ENCODE measurements at regions not wholly inside any gene's neighbourhood (a gene's known extent, or its start where the extent isn't known, plus 50 kb on each side); places are given as distances from the start of the nearest gene placed in this dataset.

- intact Hi-C loops (cut with micrococcal nuclease) = no loop called here
- H3K36me3 ChIP-seq (replicated peaks in 1 of 2; ENCODE audit: control extremely low read depth in 1 of 2, control insufficient read depth in 1 of 2, extremely low read depth in 1 of 2, insufficient read depth in 2 of 2, low read length in 1 of 2) = no peaks in the 10 kb centered on the region
- no peak overlapping the region for H3K27ac ChIP-seq (ENCODE audit: low read length in 2 of 2)
- no CpG with 5 or more reads among the region's 3 CpGs for WGBS (ENCODE audit: insufficient coverage)
- no peak overlapping the region for H3K9ac ChIP-seq (ENCODE audit: low read length)
- Mint-ChIP-seq H3K27ac (no peak overlapping the region), H3K27me3 (no peaks in the 10 kb centered on the region), H3K4me1 (no peaks in the 10 kb centered on the region), H3K9me3 (ENCODE audit: insufficient read depth) (no peaks in the 10 kb centered on the region), H3K4me3 (no peak overlapping the region)
- no peak overlapping the region for H2AFZ ChIP-seq (ENCODE audit: insufficient read depth, low read depth, low read length, poor library complexity, severe bottlenecking)
- no peaks in the 10 kb centered on the region for H3K27me3 ChIP-seq (replicated peaks in 1 of 4; ENCODE audit: control extremely low read depth in 1 of 4, control insufficient read depth in 3 of 4, insufficient read depth in 4 of 4, low read length in 3 of 4)
- no peaks in the 10 kb centered on the region for H3K79me2 ChIP-seq (ENCODE audit: control insufficient read depth, insufficient read depth, low read length)
- no peaks in the 10 kb centered on the region for H4K20me1 ChIP-seq (ENCODE audit: control insufficient read depth, insufficient read depth, low read length, poor library complexity, severe bottlenecking)
- H3K4me3 ChIP-seq (ENCODE audit: control extremely low read depth in 1 of 5, extremely low read depth in 1 of 5, insufficient read depth in 1 of 5, low read depth in 2 of 5, low read length in 4 of 5) = no peak overlapping the region
- no peak for DNase-seq
- H3K4me1 ChIP-seq (ENCODE audit: control insufficient read depth in 2 of 2, insufficient read depth in 2 of 2, low read length in 2 of 2) = no peaks in the 10 kb centered on the region
- TF ChIP-seq, protein P1, sequence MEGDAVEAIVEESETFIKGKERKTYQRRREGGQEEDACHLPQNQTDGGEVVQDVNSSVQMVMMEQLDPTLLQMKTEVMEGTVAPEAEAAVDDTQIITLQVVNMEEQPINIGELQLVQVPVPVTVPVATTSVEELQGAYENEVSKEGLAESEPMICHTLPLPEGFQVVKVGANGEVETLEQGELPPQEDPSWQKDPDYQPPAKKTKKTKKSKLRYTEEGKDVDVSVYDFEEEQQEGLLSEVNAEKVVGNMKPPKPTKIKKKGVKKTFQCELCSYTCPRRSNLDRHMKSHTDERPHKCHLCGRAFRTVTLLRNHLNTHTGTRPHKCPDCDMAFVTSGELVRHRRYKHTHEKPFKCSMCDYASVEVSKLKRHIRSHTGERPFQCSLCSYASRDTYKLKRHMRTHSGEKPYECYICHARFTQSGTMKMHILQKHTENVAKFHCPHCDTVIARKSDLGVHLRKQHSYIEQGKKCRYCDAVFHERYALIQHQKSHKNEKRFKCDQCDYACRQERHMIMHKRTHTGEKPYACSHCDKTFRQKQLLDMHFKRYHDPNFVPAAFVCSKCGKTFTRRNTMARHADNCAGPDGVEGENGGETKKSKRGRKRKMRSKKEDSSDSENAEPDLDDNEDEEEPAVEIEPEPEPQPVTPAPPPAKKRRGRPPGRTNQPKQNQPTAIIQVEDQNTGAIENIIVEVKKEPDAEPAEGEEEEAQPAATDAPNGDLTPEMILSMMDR (IDR thresholded peaks at IDR 0.05) = no peak
- no peaks in the 10 kb centered on the region for H3K9me3 ChIP-seq (ENCODE audit: control extremely low read depth in 1 of 3, control insufficient read depth in 2 of 3, insufficient read depth in 1 of 3, low read length in 2 of 3)
- ChIA-PET POLR2A (no interaction called here), CTCF (no interaction called here)
- no peak overlapping the region for H3K4me2 ChIP-seq (replicated peaks; ENCODE audit: low read depth, low read length, poor library complexity, severe bottlenecking)
- no peak for ATAC-seq (ENCODE audit: low read depth)
Observed at GRCh38 chr3:87076946-87077345, 86.0 kb upstream of the VGLL3 start.

DNA sequence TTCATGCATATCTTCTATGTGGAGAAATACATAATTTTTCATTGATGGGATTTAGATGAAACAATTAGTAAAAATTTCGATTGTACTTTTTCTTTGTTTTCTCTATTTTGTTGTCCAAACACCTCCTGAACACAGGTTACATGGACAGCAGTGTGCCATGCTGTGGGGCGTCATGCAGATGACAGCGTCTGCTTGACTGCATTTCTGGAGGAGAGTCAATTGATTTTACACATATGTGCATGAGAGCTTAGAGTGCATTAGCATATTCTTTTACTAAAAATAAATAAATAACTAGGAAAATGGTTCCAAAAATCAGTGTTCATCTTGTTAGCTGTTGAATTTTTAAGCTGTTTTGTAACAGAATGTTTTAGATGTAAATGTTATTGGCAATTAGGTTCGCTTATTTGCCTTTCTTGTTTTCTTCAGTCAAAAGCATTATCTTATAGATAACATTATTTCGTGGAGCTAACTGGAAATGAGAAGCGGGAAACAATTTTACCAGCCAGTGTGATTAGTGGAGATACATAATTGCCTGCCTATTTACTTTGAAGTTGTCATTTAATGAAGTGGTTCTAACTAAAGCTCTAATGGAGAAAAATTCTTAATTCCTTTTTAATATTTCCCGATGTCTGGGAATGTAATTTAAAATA, 82.7 kb upstream of the VGLL3 start:
- H3K4me1 Mint-ChIP-seq = no peaks in the 10 kb centered on the region
- H3K4me3 Mint-ChIP-seq = no peak overlapping the region
- H4K20me1 ChIP-seq (ENCODE audit: control insufficient read depth, insufficient read depth, low read length, poor library complexity, severe bottlenecking) = no peaks in the 10 kb centered on the region
- no peak for DNase-seq
- no peaks in the 10 kb centered on the region for H3K4me1 ChIP-seq (ENCODE audit: control insufficient read depth in 2 of 2, insufficient read depth in 2 of 2, low read length in 2 of 2)
- no peak overlapping the region for H3K4me3 ChIP-seq (ENCODE audit: control extremely low read depth in 1 of 5, extremely low read depth in 1 of 5, insufficient read depth in 1 of 5, low read depth in 2 of 5, low read length in 4 of 5)
- H3K79me2 ChIP-seq (ENCODE audit: control insufficient read depth, insufficient read depth, low read length) = no peaks in the 10 kb centered on the region
- H3K27ac ChIP-seq (ENCODE audit: low read length in 2 of 2) = no peak overlapping the region
- H3K27me3 ChIP-seq (replicated peaks in 1 of 4; ENCODE audit: control extremely low read depth in 1 of 4, control insufficient read depth in 3 of 4, insufficient read depth in 4 of 4, low read length in 3 of 4) = no peaks in the 10 kb centered on the region
- H3K4me2 ChIP-seq (replicated peaks; ENCODE audit: low read depth, low read length, poor library complexity, severe bottlenecking) = no peak overlapping the region
- no peak overlapping the region for H3K9ac ChIP-seq (ENCODE audit: low read length)
- no peaks in the 10 kb centered on the region for H3K36me3 ChIP-seq (replicated peaks in 1 of 2; ENCODE audit: control extremely low read depth in 1 of 2, control insufficient read depth in 1 of 2, extremely low read depth in 1 of 2, insufficient read depth in 2 of 2, low read length in 1 of 2)
- H2AFZ ChIP-seq (ENCODE audit: insufficient read depth, low read depth, low read length, poor library complexity, severe bottlenecking) = no peak overlapping the region
- H3K9me3 Mint-ChIP-seq (ENCODE audit: insufficient read depth) = no peaks in the 10 kb centered on the region
- TF ChIP-seq, protein P1 (IDR thresholded peaks at IDR 0.05) = no peak
- TF ChIP-seq EZH2 (IDR thresholded peaks at IDR 0.05; ENCODE audit: borderline replicate concordance, insufficient read depth, low read depth, low read length, poor library complexity, severe bottlenecking) = no peak
- H3K27me3 Mint-ChIP-seq = no peaks in the 10 kb centered on the region
- no CpG with 5 or more reads among the region's 7 CpGs for WGBS (ENCODE audit: insufficient coverage)
- intact Hi-C loops (cut with micrococcal nuclease) = no loop called here
- ChIA-PET CTCF (no interaction called here), POLR2A (no interaction called here)
- H3K9me3 ChIP-seq (ENCODE audit: control extremely low read depth in 1 of 3, control insufficient read depth in 2 of 3, insufficient read depth in 1 of 3, low read length in 2 of 3) = no peaks in the 10 kb centered on the region
- H3K27ac Mint-ChIP-seq = no peak overlapping the region
- ATAC-seq (ENCODE audit: low read depth) = no peak
